GM21360 (cell line): ENCODE measurements at regions not wholly inside any gene's neighbourhood (a gene's known extent, or its start where the extent isn't known, plus 50 kb on each side); places are given as distances from the start of the nearest gene placed in this dataset.
"Not testable (repeated sequence)": the region's sequence is repeated elsewhere in the genome, so short reads cannot be mapped to it uniquely, and the experiment has no call there.

Experiments used
- ATAC-seq: cut with Tn5 transposase; IDR thresholded peaks from one replicate; pipeline ENCODE4 v1.9.1; 2021; ENCODE audit warnings: mild to moderate bottlenecking, moderate library complexity; ENCODE audit not compliant: unreplicated experiment

DNA sequence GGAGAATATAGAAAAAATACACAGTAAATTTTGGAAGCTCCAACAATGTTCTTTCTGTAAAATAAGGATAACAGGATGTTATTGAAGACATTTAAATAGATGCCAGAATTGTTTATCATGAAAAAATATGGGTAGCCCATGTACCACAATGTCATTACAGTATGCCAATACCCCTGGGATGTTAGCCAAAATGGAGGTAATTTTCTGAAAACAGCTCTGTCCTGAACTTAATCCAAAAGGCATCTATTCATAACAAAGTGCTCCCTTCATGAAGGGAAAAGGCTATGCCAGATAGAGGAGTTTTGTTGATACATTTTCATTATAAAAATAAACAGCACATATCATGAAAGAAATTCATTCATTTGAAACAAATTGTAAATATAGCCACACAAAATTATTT is 1902.6 kb upstream of the AGA start:
- ATAC-seq, result no peak

DNA sequence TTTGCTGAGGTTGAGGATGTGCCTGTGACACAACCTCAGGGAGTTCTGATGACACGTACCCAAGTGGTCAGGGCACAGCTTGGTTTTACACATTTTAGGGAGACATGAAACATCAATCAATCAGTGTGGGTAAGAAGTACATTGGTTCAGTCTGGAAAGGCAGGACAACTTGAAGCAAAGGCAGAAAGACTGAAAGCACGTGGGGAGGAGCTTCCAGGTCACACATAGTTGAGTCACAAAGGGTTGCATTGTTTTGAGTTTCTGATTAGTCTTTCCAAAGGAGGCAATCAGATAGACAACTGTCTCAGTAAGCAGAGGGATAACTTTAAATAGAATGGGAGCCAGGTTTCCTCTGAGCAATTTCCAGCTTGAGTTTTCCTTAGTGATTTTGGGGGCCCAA is 1910.0 kb upstream of the AGA start:
- ATAC-seq, result no peak

DNA sequence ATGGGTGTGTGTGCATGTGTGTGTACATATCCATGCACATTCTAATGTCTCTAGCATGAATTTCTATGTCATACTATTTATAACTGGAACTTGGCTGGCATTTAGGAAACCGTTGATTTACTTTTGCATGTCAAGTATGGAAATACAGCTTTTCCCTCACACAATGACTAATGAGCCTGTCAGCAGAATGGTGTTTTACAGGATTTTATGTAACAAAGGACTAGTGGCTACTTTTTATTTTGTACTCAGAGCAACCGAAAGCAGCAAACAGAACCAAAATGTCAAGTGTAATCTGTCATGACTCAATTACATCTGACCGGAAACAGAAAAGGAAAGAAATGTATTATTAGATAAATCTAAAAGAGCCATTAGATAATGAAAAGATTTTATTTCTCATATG is 1911.5 kb upstream of the AGA start:
- ATAC-seq, result no peak

DNA sequence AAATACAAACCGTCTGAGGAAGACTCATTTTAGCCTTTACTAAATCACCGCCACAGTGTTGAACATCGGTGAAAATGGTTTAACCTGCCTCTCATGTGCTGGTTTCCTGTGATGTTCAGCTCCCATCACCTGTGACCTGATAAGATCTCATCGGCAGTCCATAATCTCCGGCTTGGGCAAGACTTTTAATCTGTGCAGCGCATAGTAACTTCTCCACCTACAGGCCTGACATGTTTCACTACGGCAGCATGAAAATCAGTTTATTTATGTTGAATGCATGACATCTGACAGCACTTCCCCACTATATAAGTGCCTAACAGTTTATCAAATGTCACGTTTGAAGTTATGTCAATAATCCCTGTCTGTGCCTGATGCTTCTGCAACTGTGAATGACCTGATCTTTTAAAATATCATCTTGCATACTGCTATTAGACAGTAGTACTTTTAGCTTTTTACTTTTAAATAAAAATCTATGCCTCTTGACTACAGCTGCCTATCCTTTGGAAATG is 1919.8 kb upstream of the AGA start:
- ATAC-seq, result no peak

DNA sequence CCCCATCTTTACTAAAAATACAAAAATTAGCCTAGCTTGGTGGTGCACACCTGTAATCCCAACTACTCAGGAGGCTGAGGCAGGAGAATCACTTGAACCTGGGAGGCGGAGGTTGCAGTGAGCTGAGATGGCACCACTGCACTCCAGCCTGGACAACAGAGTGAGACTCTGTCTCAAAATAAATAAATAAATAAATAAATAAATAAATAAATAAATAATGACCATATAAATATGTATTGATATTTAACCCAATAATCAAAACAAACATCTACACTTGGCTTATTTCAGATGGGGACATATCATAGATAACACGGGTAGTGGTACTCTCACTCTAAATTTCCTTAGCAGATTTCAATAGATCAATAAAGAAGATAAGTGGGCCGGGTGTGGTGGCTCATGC is 1923.7 kb upstream of the AGA start:
- ATAC-seq, result not testable (repeated sequence)

DNA sequence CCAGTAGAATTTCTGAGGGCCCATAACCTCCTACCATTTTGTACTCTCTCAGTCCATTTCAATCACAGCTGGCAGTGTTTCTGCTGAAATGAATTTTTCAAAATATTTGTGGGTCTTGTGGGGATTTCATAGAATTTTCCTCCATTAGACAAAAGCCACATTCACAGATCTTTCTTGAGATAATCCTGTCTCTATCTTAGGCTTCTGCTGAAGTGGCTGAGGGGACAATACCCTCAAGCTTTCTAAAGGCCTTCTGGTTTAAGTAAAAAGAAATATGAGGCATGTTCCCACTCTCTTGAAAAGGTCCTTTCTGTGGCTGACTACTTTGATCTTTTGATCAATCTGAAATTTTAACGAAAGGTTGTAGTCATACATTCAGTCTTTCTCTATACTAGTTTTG is 1930.0 kb upstream of the AGA start:
- ATAC-seq, result no peak

DNA sequence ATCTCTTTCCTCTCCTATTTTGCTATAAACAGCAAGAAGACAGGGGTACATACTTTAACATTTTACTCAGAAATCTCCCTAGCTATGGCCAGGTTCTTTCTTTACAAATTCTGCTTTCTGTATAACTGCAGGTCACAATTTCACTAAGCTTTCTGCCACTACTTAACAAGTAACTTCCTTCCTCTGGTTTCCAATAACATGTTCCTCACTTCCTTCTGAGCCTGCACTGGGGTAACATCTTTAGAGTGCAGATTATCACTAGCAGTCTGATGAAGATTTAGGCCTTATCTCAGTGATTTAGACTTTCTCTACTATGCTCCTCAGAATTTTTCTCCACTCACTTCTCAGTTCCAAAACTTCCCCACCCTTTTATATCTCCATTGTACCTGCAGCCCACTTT is 1930.5 kb upstream of the AGA start:
- ATAC-seq, result no peak

DNA sequence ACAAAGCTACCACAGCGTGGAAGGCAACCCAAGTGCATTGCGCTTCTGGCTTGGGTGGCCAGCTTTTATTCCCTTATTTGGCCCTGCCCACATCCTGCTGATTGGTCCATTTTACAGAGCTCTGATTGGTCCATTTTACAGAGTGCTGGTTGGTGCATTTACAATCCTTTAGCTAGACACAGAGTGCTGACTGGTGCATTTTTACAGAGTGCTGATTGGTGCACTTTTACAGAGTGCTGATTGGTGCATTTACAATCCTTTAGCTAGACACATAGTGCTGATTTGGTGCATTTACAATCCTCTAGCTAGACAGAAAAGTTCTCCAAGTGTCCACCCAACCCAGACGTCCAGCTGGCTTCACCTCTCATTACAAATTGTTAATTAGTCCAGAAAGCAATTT is 1936.6 kb upstream of the AGA start:
- ATAC-seq, result not testable (repeated sequence)

DNA sequence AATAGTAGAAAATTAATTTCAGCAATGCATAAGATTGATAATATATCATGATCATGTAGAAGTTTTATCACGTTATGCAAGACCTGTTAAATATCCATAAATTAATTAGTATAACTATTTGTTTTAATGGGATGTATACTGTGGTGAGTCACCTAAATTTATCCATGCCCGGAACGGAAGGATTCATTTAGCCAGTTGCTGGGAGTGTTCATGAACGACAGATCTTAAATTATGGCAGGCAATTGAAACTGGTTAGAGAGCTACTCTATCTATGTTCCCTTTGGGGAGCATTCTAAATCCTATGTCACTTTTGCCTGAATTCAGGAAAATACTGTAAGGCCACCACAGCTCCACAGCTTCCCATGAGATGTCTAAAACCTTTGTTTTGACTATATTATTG is 1950.5 kb upstream of the AGA start:
- ATAC-seq, result no peak

DNA sequence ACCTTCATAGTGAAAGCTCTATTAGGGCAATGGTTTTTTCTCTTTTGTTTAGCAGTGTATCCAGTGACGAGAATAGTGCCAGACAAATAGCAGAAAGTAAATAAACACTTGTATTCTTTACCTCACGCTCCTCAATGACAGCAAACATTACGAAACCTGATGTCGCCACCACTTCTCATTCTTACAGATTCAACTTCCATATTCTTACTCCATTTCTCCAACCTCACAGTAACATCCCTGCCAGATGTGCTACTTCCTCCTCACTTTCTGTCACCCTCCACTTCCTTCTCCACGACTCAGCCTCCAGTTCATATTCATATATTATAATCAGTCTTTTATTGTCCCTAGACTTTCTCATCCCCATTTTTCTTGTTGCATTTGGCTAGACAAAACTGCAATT is 1956.2 kb upstream of the AGA start:
- ATAC-seq, result no peak

DNA sequence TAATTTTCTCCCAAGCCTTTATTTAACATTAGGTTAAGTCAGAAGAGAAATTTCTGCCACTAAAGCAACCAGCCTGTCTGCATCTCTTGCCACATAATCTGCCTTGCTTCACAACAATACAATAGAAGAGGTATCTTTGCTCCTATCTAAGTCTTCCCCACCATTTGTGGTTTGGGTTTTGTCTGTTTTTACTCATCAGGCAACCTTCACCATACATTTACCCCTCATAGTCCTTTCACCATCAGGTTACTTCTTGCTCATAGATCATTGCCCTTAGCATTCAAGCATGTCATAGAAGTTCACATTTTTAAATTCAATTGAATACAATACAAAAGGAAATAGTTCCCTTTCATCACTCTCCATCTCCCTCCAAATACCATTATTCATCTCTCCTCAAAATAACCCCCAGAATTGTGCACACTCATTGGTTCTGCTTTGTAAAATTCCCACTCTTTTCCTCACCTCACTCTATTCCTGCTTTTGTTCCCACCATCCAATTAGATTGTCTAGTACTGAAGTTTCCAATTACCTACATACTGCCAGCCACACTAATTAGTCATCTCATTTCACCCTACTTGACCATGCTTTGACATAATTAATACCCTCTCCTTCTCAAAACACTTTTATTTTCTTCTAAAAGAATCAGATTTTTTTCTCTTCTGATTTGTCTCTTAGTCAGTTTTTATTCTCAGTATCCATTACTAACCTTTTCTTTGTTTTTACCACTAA is 1957.0 kb upstream of the AGA start:
- no peak for ATAC-seq

DNA sequence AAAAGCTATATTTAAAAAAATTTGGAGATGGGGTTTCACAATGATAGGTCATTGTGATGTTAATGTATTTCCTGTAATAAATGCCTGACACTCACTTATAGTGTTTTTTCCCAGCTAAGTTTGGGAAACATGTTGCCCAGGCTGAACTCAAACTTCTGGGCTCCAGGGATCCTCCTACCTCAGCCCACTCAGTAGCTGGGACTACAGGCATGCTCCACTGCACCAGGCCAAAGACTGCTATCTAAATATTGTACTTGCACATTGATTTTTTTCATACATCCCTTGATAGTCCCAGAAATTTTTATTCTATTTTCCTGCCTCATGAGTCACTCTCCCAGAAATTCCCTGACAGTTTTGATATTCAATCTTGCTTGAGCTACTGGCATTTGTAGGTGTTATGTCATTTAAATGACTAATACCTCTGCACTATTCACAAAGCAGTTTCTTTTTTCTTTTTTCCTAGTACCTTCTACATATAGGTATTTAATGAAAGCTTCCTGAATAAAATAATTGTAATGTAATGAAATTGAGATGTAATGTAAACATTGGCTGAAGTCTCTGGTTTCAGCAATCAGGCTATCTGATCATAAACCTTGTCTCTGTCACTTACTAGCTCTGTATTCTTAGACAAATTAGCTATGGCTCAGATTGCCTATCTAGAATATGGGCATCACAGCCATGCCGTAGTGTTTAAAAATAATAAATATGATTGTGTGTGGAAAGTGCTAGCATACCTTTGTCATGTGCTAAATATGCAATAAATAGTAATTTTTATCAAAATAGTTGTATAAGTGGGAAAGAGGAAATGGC is 1973.0 kb upstream of the AGA start:
- no peak for ATAC-seq

DNA sequence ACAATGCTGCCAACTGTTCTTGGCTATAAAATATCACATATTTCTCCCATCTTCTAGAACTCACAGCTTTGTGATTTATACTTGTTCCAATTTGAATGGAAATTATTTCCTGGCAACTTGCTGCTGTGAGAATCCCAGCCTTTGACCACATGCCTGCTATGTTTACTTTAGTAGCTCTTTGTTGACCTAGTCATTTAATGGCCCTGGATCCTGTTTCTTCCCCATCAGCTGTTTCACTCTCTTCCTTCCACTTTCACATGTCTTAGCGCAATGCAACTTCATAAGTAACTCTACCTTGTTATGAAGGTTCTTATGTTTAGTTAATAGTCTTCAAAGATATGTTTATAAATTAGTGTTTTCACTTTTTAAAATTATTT is 1973.6 kb upstream of the AGA start:
- no peak for ATAC-seq

DNA sequence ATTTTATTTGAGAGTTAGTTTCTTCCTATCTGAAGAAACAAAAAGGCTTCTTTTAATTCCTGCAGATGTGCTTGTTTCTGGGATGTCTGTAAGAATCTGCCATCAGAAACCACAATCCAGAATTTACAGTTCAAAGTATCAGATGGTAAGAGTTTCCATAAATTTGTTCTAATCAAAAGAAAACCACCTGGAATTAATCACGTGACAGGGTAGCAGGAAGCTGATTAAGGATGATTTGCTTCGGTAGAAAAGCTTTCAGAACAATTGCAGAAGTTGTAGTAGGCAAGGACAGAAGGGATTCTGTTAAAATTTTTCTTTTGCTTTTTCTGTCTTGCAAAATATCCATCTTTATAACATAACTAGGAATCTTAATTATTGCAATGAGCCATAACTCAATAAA is 1975.1 kb upstream of the AGA start:
- ATAC-seq, result no peak

DNA sequence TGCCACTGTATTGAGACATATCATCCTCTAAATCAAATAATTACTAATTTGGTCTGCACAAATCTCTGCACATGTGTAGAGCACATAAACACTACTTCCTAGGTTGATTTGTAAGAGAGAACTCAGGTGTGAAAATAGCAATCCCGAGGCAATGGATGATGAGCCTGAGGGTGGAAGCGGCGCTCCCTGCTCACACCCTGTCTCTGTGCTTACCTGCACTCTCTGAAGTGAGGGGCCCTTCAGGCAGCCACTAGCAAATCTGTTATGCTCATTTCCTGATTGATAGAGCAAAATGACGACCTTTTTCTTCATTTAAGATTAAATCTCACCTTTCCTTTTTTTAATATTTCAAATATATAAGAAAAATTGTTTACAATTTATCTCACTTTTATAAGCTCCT is 1995.7 kb upstream of the AGA start:
- no peak for ATAC-seq

DNA sequence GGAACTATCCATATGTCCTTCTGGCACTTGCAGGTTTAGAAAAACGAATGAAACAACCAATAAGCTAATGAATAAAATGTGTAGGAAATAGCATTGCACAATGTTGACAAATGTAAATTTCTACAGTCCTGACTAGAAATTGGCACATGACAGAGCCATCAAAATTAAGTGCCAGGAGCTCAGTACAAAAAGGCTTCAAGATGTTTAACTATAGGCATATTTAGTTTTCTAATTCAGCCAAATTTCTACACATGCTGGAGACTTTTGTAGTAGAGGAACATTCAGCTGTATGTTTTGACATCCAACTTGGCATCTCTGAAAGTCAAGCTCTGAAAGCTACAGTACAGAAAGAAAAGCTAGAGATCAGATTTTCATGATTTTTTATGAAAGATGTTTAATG is 1999.4 kb upstream of the AGA start:
- no peak for ATAC-seq

DNA sequence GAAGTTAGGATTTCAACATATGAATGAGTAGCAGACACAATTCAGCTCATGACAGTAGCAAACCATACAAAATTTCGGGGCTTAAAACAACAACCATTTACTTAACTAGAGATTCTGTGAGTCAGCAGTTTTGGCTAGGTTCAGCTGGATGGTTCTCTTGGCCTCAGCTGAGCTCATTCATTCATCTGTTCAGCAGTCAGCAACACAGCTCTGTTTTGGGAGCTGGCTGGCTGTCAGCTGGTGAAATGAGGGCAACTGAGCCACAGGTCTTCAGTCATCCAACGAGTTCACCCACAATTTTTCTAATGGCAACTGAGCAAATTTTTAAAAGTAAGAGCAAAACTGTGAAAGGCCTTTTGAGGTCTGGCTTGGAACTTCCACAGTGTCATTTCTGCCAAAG is 2005.1 kb upstream of the AGA start:
- ATAC-seq, result no peak

DNA sequence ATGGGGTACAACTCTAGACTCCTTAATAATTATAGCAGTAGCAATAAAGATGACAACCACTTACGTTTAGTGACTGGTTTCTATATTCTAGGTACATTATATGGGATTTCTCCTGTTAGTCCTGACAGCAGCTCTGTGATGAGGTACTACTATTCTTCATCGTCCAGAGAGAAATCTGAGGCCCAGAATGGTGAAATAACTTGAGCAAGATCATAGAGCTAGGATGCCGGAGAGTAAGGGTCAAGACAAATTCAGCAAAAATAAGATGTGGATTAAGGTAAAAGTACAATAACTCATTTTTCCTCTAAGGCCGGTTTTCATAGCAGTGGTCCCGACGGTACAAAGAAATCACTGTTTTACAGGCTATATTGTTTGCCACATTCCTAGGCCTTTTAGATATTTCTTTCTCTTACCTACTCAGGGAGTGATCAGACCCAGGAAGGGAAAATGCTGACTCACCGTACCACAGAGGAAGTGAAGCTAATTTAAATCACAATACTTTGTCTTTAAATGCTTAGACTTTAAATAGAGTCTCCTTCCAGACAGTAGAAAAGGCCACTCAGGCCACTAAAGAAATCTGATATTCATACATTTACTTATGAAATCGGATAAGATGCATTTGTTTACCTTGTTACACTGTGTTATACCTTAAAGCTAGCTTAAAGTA is 2023.0 kb upstream of the AGA start:
- ATAC-seq, result no peak

DNA sequence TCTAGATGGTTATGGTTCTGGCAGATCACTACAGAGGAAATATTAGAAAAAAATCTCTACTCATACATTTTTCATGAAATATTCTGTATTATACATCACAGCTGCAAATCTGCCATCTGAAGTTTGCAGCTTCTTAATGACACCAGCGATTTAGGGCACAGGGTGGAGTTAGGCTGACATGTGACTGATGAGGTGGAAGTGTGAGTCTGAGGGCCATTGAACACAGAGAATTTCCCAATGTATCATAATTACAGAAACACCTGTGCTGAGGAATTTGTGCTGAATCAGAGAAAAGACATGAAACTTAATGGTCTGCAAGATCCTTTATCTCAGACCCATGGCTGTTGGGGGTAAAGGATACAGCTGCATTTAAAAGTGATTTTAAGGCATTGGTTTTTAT is 2025.6 kb upstream of the AGA start:
- no peak for ATAC-seq

DNA sequence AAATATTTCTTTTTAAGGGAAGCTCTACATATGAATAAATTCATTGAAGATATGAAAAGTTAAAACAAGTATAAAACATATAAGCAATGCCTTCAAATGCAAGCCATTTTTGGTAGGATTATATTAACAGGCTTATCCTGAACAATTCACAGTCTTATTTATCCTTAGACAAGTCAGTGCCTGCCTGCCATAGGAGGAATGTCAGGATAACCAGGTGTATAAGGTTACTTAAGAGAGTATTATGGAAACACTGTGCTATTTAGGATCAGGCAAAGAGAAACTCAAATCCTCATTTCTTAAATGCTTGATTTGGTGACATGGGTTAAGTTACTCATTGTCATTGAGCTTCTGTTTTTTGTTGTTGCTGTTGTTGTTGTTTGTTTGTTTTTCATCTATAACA is 2029.9 kb upstream of the AGA start:
- no peak for ATAC-seq

DNA sequence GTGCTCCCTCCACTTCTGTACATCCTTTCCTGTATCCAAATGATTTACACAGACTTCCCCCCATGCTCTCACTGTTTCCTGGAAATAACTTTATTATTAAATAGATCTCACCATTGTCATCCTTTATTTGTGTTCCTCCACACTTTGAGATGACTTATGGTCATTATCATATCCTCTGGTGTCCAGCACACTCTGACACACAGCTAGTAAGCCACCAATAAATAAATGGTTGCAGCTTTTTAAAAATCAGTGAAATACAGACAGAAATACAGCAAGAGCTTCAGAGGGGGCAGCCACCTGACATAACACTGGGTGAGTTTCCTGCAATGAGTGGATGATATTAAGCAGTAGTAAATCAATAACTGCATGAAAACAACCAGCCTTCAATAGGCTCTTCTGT is 2036.4 kb upstream of the AGA start:
- no peak for ATAC-seq

DNA sequence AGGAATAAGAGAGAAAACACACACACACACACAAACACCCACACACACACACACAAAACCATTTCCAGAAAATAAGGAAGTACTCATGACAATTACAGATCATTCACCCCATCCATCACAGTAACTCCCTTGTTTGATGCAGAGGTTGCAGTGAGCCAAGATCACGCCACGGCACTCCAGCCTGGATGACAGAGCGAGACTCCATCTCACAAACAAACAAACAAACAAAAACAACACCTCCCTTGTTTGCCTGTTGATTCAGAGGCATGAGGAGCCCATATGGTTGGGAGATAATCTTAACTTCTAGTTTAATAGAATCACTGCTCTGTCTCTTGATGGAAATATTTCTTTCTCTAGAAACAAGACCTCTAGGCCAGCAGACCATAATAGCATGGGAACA is 2043.5 kb upstream of the AGA start:
- no peak for ATAC-seq
